AG20443 (cell line): ENCODE measurements at regions not wholly inside any gene's neighbourhood (a gene's known extent, or its start where the extent isn't known, plus 50 kb on each side); places are given as distances from the start of the nearest gene placed in this dataset.
"Not testable (repeated sequence)": the region's sequence is repeated elsewhere in the genome, so short reads cannot be mapped to it uniquely, and the experiment has no call there.

Source experiments
- DNase-seq: peaks from one replicate; pipeline ENCODE4 v3.0.0; 2012; ENCODE audit warnings: low spot score, mixed read lengths

- DNase-seq = no peak
Measured at GRCh38 chr4:25981749-25982148, 67.7 kb downstream of the SMIM20 start.

GRCh38 chr4:25982962-25983361 is 68.9 kb downstream of the SMIM20 start:
- no peak for DNase-seq

GRCh38 chr4:25984266-25984665 is 70.2 kb downstream of the SMIM20 start:
- no peak for DNase-seq

DNA sequence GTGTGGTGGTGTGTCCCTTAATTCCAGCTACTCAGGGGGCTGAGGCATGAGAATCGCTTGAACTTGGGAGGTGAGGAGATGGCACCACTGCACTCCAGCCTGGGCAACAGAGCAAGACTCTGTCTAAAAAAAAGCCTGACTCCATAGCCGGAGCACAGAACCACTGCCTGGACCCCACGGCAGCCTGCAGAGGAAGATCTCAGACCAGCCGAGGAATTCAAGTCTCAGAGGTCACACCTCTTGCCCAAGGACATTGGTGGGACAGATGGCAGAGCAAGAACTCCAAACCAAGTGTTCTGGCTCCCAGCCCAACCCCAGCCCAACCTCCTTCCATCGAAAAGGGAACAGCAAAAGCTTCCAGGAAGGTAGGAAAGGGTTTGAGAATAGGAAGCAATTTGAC is 70.8 kb downstream of the SMIM20 start:
- no peak for DNase-seq

DNA sequence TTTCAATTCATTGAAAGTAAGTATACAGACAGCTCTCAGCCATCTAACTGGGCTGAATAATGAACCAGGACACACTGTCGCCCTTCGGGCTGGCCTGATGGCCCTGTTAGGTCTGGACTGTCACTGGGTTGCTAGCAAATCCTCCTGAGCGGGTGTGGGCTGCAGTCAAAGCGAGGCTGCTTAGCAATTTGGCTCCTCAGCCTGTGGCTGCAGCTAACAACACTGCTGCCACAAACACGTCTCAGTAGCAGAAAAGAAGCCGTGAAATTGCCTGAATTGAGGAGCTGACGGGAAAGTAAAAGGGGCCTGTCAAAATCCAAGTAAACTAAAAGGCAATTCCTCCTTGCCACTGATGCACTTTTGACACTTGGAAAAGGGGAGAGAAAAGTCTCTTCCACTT is 72.8 kb downstream of the SMIM20 start:
- no peak for DNase-seq

GRCh38 chr4:25991340-25991739 is 77.3 kb downstream of the SMIM20 start:
- no peak for DNase-seq

GRCh38 chr4:25993395-25994185 is 79.6 kb downstream of the SMIM20 start:
- DNase-seq = peak; percentile 24

GRCh38 chr4:25994577-25994976 is 80.6 kb downstream of the SMIM20 start:
- DNase-seq = peak; percentile 55

DNA sequence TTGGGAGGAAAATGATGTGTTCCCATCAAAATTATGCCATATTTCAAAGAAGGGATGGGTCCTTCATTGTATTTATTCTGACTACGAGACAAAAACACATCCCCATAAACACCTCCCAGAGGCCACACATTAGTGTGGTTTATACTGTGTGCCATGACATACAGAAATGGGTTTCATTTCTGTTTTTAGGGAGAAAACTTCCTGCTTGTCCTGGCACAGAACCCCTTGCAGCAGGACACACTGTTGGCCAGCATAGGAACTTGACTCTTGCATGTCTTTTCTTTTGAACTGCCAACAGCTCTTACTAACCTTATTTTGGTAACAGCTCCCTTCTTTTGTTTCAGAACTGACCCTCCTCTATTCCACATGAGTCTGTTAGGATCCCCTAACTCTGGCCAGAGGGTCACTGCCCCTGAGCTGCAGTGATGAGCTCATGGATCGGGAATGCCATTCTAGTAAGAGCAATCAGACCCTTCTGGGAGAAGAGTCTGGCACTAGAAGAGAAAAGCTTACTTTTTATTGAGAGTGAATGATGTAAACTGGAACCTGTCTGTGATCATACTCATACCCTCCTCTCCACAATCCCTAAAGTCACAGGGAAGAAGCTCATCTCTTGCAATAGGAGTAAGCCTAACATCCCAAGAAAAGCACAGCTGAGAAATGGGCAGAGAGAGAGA is 86.4 kb downstream of the SMIM20 start:
- DNase-seq = no peak

DNA sequence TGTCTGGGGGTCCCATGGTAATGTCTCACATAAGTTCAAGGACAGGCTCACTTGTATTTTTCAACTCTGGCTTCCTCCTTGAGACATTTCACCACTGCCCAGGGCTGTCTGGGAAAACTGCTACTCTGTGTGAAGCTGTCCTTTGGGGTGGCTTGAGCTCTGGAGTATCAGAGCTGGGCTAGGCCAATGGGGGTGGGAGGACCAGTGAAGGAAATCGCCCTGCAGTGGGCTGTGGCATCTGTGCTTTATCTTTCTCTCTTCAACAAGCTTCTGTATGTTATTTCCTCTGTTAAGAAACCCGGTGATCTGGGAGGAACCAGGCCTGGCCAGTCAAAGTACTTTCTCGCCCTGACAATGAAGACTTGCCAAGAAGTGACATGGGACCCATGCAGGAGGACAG is 87.4 kb downstream of the SMIM20 start:
- DNase-seq = no peak

- no peak for DNase-seq
Measured at GRCh38 chr4:26001816-26002215, 87.8 kb downstream of the SMIM20 start.

- DNase-seq = no peak
Measured at GRCh38 chr4:26003056-26003455, 89.0 kb downstream of the SMIM20 start.

- DNase-seq = no peak
Measured at GRCh38 chr4:26004290-26004689, 90.3 kb downstream of the SMIM20 start.

DNA sequence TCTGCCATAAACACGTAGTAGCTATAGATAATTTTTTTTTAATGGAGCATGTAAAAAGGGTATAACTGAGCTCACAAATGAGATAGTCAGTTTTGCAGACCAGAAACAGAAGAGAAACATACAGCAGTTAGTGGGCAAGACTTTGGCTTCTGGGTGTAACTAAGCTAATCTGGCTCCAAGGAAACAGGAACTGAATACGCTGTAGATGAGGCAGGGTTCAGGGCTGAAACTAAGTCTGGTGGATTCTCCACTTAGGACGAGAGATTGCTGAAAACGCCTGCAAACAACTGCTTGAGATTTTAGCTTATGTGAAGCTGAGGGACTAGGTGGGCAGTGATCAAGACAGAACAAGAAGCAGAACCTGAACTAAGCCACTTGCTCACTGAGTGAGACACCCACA is 91.7 kb downstream of the SMIM20 start:
- no peak for DNase-seq

GRCh38 chr4:26008737-26009136 is 94.7 kb downstream of the SMIM20 start:
- DNase-seq = no peak

- DNase-seq = no peak
Measured at GRCh38 chr4:26009502-26009901, 95.5 kb downstream of the SMIM20 start.

- DNase-seq = no peak
Measured at GRCh38 chr4:26010304-26010703, 96.3 kb downstream of the SMIM20 start.

- DNase-seq = no peak
Measured at GRCh38 chr4:26013629-26014028, 99.6 kb downstream of the SMIM20 start.

- peak; percentile 95 for DNase-seq
Measured at GRCh38 chr4:26015133-26015651, 101.2 kb downstream of the SMIM20 start.

DNA sequence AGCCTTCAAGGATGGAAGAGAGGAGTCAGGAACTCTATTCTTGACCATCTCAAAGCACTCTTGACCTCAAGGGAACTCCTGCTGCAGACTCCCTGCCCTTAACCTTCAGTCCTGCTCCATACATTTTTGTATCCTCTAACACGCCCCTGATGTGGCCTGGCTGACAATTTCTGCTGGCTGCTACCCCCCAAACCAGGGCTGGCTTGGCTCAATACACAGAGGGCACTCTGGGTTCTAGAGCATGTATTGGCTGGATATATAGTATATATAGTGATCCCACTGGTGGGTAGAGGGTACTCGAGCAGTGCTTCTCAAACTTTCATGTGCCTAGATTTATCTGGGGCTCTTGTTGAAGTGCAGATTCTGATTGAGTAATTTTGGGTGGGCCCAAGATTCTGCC is 101.9 kb downstream of the SMIM20 start:
- no peak for DNase-seq

- no peak for DNase-seq
Measured at GRCh38 chr4:26017531-26017930, 103.5 kb downstream of the SMIM20 start.

DNA sequence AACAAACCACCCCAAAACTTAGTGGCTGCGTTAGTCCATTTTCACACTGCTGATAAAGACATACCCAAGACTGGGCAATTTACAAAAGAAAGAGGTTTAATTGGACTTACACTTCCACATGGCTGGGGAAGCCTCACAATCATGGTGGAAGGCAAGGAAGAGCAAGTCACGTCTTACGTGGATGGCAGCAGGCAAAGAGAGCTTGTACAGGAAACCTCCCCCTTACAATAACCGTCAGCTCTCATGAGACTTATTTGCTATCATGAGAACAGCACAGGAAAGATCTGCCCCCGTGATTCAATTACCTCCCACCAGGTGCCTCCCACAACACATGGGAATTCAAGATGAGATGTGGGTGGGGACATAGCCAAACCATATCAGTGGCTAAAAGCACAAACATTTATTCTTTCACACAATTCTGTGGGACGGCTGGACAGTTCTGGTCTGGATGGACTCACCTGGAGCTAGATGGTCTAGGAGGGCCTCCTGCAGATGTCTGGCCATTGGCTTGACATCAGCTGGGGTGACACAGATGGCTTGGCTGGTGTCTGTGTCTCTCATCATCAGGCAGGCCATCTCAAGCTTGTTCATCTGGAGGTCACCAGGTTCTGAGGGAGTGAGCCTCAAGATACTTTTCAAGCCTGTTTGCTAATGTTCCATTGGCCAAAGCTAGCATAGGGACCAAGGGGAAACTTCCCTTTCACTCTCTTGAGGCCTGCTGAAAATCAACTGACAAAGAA is 104.1 kb downstream of the SMIM20 start:
- not testable (repeated sequence) for DNase-seq
